Vagina (tissue), 2 donors: ENCODE measurements at regions not wholly inside any gene's neighbourhood (a gene's known extent, or its start where the extent isn't known, plus 50 kb on each side); places are given as distances from the start of the nearest gene placed in this dataset.
"Not testable (repeated sequence)": the region's sequence is repeated elsewhere in the genome, so short reads cannot be mapped to it uniquely, and the experiment has no call there.

ENCODE experiments used
- CTCF ChIP-seq, 3 experiments: fragments of 450-650 bp in 2 of 3; fragments of 200-600 bp in 1 of 3; sonication (generic) in 1 of 3; IDR thresholded peaks; one replicate each; pipeline ENCODE4 v1.5.1; 2017 to 2019; ENCODE audit warnings: antibody characterized with exemption in 3 of 3, mild to moderate bottlenecking in 2 of 3, moderate library complexity in 2 of 3
- POLR2A ChIP-seq, 2 donors: fragments of 450-650 bp; IDR thresholded peaks; one replicate each; pipeline ENCODE4 v1.6.1; 2017; ENCODE audit warnings: antibody characterized with exemption in 2 of 2, mild to moderate bottlenecking in 2 of 2, moderate library complexity in 2 of 2

- not testable (repeated sequence) for TF ChIP-seq CTCF, POLR2A (IDR thresholded peaks at IDR 0.05)
Observed at GRCh38 chr5:62837330-62837729, 258.7 kb downstream of the LRRC70 start.
